A673 (cell line): ENCODE measurements at regions not wholly inside any gene's neighbourhood (a gene's known extent, or its start where the extent isn't known, plus 50 kb on each side); places are given as distances from the start of the nearest gene placed in this dataset.

Experiments
- CTCF ChIP-seq: fragments of 300-800, 200-600 bp; sonication (generic); conservative IDR thresholded peaks from 2 replicates; pipeline ENCODE4 v1.5.1; 2017; ENCODE audit warnings: low read depth, mild to moderate bottlenecking, antibody characterized with exemption, low read length, moderate library complexity, mixed read lengths
- EZH2 ChIP-seq: fragments of 200-600 bp; sonication (generic); IDR thresholded peaks from 2 replicates; pipeline ENCODE4 v1.6.1; 2017; ENCODE audit warnings: borderline replicate concordance, low read depth, mild to moderate bottlenecking, mixed read lengths, antibody characterized with exemption, low read length; ENCODE audit not compliant: poor library complexity, severe bottlenecking

GRCh38 chr1:90834354-90834885, 117.3 kb upstream of the BARHL2 start:
- TF ChIP-seq CTCF (no peak), EZH2 (no peak)
